Dedifferentiated amniotic fluid mesenchymal stem cell (primary cell): ENCODE measurements at regions not wholly inside any gene's neighbourhood (a gene's known extent, or its start where the extent isn't known, plus 50 kb on each side); places are given as distances from the start of the nearest gene placed in this dataset.
"Not testable (repeated sequence)": the region's sequence is repeated elsewhere in the genome, so short reads cannot be mapped to it uniquely, and the experiment has no call there.

Experiments
- DNase-seq: peaks from one replicate; pipeline ENCODE4 v3.0.0-alpha.2; 2016; ENCODE audit errors: extremely low spot score

DNA sequence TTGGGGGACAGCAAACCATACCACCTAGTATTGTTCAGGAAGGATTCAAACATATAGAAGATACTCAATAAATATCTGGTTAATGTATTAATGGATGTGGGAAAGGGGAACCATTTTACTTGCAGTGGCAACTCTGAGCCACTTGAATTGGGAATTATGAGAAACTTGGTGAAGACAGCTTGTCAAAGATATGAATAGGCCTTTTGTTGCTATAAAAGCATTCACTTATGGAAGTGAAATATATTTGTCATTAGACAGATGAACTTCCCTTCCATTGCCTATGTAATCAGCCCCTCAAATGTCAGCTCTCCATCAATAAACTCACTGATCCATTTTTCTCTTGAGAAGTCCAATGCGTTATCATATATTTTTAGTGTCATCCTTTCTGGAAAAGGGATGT lies 56.1 kb downstream of the GPR85 start:
- no peak for DNase-seq

DNA sequence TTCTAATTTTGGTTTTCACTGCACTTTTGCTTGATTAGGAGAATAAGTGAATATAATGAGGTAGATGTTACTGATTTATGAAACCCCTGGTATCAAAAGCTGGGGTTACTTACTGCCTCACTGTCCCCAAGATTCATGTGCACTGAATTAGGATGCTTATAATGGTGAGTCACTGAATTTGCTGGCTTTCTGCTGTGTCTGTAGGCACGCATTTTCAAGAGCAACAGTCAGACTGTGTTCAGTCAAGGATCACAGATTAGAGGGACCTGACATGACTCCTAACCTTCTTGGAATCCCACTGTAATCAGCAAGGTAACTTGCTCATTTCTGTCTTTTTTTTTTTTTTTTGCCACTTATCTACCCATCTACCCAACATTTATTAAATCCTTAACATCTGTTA lies 59.7 kb downstream of the GPR85 start:
- DNase-seq = peak; percentile 34

DNA sequence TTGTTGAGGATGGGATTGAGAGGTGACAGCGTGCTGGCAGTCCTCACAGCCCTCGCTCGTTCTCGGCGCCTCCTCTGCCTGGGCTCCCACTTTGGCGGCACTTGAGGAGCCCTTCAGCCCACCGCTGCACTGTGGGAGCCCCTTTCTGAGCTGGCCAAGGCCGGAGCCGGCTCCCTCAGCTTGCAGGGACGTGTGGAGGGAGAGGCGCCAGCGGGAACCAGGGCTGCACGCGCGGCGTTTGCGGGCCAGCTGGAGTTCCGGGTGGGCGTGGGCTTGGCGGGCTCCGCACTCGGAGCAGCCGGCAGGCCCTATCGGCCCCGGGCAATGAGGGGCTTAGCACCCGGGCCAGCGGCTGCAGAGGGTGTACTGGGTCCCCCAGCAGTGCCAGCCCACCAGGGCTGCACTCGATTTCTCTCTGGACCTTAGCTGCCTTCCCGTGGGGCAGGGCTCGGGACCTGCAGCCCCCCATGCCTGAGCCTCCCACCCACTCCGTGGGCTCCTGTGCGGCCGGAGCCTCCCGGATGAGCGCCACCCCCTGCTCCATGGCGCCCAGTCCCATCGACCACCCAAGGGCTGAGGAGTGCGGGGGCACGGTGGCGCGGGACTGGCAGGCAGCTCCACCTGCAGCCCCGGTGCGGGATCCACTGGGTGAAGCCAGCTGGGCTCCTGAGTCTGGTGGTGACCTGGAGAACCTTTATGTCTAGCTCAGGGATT lies 69.3 kb downstream of the GPR85 start:
- DNase-seq = not testable (repeated sequence)

DNA sequence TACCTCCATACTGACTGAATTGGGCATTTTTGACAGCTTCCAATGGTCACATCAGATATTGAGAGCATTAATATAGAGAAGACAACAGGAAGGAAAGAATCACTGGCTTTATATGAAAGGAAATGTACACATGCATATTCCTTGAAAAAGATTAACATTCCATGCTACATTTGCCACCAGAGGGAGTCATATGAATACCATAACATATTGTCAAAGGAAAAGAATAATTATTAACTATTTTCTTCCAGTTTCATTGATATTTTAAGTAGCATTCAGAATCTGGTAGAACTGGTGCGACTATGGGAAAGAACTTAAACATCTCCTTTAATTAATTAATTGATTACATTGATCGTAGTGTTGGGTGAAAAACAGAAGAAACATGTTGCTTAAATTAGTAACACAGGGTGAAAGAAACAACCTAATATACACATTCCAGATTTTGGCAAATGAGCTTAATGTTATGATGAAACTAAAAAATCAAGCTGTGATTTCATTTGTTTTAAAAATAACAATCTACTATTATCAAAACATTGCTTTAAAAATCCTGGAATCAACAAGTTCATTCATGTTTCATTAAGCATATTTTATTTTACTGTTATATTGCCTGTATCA lies 71.5 kb downstream of the GPR85 start:
- peak; percentile 69 for DNase-seq

DNA sequence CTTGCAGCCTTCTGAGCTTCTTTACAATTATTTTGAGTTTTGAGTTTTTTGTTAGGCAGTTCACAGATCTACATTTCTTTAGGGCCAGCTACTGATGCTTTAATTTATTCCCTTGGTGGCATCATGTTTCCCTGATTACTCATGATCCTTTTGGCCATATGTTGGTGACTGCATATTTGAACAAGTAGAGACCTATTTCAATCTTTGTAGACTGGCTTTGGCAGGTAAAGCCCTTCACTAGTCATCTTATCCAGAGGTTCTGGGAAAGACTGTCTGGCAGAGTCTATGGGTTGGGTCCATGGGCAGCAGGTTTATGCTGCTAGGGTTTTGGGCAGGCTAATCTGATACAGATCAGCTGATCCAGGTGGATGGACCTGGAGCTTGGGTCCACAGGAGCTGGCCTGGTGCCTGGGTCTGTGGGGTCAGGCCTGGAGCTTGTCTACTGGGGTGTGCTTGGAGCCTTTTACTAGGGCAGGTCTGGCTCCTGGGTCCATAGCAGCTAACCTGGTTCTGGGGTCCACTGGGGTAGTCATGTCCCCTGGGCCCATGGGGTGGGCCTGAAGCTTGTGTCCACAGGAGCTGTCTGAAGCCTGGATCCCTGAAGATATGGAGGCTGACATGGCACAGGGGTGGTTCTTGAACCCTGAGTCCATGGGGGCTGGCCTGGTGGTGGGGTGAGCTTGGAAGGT lies 72.7 kb downstream of the GPR85 start:
- DNase-seq = no peak

DNA sequence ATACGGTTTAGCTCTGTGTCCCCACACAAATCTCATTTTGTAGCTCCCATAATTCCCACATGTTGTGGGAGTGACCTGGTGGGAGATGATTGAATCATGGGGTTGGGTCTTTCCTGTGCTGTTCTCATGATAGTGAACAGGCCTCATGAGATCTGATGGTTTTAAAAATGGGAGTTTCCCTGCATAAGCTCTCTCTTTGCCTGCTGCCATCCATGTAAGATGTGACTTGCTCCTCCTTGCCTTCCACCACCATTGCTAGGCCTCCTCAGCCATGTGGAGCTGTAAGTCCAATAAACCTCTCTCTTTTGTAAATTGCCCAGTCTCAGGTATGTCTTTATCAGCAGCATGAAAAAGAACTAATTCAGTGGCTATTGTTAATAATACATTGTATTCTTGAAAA lies 73.8 kb downstream of the GPR85 start:
- not testable (repeated sequence) for DNase-seq

DNA sequence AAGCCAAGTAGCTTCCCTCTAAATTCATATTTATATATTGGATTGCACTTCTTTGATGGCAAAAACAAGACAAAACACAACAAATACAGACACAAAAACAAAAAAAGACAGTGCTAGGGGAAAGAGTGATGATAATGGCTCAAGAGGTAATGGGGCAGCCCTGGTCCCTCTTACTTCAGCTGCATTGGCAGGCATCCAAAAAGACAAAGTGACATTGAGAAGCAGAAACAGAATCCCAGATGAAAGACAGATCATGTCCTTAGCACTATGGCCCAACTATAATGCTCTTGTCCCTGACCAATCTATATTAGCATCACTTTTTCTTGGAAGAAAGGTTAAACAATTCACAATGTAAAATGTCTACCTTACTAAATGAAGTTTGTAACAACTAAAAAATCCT lies 76.2 kb downstream of the GPR85 start:
- no peak for DNase-seq

DNA sequence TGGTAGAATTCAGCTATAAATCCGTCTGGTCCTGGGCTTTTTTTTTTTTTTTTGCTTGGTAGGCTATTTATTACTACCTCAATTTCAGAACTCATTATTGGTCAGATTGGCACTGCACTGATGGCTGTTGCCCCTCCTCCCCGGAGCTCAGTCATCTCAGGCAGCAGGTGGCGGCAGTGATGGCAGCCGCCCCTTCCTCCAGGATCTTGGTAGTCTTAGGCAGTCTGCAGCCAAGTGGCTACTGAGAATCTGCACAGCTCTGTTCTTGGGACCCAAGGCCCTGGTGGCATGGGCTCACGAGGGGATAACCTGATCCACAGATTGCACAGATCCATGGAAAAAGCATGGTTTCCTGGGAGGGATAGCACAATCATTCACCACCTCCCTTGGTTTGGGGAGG lies 77.9 kb downstream of the GPR85 start:
- no peak for DNase-seq

DNA sequence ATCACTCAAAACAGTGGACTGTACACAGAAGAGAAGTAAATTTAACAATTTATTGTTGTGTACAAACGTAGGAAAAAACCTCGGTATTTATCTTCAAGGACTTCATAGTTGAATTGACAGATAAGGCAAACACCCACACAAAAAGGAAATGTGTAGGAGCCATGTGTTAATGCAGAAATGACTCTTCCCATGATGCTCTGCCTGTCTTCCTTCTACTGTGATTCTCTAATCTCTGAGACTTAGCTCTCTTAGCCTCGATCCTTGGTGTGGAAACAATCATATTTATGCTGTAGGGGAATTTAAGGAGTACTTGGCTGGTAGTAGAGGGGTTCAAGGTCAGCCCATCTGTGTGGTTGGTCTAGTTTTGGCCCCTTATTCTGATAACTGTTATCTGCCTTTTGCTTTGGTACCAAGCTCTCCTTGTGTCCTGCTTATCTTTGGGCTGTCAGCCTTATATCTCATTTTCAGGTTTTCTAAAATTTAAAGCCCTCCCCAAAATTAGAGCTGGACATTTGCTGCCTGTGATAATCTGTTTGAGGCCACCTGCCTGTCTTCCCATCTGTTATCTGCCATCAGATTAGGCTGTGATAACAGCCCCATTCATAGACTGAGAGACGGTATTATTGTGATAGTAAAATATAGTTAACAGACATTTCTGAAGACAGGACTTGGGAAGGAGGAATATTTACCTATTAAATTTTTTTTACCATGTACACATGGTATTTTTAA lies 81.7 kb downstream of the GPR85 start:
- no peak for DNase-seq

DNA sequence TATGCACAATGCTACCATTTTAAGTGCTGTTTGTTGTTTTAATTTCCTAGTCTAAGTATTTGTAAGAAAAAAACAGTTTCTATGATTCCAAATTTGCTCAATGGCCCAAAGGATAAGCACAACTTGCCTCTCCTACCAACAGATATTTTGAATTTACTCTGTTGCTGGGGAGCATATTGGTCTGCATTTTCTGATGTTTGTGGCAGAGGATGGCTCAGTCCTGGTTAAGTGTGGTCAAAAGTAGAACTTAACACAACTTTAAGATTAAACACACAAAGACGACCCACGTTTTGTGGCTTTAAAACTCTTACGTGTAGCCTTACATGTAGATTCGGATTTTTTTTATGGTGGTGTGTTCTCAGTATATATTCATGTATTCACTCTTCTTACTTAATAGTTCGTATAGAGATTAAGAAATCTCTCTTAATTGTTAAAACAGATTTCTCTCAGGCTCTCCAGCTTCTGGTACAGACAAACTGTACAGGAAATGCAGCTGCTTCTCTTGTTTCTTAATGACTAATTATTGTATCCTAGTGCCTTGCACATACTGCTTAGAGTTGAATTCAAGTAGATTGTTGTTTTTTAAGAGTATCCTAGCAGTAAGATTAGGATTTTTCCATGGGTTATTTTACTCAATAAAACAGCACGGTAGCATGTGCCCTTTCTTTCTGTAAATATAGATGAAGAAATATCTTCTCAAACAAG lies 86.2 kb downstream of the GPR85 start:
- DNase-seq = no peak

DNA sequence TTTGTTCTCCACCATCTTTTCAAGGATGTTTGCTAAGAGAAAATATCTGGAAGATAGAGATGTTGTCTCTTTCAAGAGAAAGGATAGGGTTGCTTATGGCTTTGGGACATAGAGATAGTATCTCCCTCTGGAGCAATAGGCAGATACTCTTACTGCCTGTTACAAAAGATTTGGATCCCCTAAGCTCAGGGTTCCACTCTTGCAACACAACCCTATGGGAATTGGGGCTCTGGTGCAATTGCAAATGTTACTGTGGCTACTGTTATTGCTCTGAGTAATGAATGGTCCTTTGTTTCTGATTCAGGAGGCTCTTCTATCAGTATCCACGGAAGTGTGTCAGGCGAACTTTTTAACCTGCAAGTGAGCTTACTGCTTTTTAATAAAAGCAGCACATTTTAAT lies 88.8 kb downstream of the GPR85 start:
- no peak for DNase-seq

DNA sequence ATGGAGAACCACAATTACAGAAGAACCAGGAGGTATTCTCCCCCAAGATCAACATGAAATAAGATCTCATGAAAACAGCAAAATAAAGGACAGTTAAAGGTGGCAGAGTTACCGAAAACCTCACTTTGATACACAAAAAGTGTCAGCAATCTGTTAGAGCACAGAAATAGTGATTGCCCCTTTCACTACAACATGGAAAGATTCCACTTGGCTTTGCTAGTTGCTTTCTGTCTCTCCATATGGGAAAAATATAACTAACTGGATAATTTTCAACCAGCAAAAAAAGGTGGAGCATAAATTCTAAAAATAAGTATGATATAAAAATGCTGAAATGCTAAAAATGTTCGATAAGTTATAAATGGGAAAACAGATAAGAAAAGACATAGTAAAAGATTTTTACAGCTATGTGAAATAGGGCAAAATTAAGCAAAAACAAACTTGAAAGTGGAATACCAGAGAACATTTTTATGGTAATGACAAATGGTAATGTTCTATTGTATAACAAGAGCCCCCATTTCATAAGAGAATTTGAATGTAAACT lies 90.2 kb downstream of the GPR85 start:
- no peak for DNase-seq

DNA sequence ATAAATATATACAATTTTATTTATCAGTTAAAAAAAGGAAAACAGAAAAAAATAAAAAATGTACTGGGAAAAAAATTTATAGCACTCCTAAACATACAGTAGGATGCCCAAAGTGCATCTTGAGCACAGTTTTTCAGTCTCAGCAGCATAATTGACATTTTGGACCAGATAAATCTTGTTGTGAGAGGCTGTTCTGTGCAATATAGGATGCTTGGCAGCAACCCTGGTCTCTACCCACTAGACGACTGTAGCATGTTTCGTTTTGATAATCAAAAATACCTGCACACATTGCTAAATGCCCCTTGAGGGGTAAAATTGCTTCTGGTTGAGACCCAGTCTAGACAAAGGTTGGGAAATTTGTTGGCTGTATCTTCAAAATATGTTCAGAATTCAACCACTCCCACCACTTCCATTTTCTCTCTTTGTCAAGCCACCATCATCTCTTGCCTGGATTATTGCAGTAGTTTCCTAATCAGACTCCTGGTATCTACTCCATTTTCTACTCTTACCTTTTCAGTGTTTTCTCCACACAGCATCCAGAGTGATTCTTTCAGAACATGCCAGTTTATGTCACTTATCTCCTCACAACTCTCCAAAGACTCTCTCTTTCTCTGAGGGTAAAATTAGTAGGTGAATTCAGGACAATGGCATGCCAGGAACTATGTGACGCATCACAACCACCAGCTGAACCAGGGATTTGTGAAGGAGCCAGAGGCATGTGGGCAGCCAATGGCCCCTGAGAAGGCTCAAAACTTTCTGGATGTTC lies 91.4 kb downstream of the GPR85 start:
- peak; percentile 87 for DNase-seq

DNA sequence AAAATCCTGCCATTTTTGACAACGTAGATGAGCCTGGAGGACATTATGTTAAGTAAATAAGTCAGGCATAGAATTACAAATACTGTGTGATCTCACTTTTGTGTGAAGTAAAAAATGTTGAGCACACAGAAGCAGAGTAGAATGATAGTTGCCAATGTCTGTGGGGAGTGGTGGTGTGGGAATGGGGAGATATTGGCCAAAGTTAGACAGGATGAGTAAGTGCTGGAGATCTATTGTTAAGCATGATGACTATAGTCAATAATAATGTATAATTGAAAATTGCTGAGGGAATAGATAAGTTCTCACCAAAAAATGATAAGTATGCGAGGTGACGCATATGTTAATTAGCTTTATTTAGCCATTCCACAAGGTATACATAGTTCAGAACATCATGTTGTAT lies 92.0 kb downstream of the GPR85 start:
- DNase-seq = no peak

DNA sequence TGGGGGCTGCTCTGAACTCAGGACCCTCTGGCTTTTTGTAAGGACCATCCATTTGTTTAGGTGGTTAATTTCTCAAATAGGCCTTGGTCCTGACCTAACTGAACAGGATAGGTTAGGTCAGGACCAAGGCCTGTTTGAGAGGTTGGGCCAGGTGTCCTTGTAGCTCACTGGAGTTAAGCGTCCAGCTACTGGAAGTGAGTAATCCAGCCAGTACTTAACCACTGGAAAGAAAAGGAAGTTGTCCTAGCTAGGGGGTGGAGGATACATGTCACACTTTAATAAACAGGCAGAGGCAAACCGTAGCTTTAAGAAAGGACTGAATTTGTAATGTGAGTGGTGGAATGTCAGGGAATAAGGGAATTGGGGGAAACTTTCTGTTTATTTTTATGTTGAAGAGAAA lies 96.0 kb downstream of the GPR85 start:
- DNase-seq = no peak

DNA sequence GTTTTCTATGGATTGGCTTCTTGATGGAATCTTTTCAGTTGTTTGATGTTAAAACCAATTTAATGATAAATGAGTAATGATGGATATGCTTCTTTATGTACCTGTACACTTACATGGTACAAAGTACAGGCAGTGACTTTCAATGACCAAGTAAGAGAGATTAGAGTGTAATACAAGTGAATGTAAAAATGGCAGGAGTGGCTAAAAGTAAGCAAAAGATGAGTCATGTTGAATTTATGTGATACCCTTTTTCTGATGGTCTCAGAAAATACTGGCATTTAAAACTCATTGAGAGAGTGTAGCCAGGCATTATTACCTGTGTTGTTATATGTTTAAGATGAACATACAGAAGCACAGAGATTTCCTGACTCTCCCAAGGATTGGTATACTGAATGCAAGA lies 97.1 kb downstream of the GPR85 start:
- DNase-seq = no peak

DNA sequence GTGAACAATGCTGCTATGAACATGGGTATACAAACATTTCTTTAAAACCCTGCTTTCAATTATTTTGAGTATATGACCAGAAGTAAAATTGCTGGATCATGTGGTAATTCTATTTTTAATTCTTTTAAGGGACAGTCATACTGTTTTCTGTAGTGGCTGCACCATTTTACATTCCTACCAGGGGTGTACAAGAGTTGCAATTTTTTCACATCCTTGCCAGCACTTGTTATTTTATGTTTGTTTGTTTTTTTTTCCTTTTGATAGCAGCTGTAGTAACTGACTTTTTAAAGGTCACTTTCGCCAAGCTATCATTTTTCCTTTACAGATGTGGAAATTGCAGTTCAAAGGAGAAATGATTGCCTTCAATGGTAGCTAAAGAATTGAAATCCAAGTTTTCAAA lies 99.5 kb downstream of the GPR85 start:
- no peak for DNase-seq

DNA sequence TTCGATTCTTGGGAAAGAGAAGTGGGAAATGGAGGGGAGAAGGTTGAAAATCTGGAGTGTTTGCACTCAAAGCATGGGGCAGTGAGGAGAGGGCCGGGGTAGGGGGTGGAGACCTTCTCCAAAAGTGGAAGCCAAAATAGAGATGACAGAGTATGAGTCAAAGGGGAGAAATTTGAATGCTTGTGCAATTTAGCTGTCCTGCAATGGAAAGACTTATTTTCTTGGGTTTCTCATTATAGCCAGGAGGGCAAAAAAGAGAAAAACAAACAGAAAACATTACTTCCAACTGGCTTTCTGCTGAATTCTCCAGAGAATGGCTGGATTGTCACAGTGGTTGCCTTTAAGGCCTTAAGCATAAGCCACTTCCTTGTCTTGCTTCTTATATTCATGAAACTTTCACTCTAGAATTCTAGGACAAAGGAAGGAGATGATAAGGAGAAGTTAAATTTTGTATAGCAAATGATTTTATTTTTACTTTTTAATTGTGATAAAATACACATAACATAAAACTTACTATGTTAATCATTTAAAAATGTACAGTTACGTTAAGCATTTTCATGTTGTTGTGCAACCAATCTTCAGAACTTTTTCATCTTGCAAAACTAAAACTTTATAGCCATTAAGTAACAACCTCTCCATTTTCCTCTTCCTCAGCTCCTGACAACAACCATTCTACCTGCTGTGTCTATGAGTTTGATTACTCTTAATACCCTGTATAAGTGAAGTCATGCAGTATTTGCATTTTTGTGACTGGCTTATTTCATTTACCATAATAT lies 100.2 kb downstream of the GPR85 start:
- DNase-seq = peak; percentile 69

DNA sequence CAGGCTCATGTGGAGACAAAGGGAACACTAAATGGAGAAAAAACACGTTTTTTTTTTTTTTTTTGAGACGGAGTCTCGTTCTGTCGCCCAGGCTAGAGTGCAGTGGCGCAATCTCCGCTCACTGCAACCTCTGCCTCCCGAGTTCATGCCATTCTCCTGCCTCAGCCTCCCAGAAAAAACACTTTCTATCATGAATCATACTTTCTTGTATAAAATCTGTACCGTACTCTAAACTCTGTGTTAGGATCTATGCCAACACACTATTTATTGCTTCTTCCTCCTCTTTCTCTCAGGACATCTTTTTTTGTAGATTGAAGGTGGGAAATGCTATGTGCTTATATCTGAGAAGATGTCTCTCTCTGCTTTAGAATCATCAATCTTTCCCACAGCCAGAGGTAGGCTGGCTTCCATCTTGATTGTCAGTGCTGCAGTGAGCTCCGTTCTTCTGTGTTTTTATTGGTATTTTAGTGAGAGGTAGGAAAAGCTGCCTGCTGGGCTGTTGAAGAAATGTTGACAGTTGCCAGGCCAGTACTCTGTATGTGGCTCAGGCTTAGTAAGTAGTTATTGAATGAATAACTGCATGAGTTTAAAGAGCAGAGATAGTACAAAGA lies 101.1 kb downstream of the GPR85 start:
- DNase-seq = peak; percentile 26
